SU-DHL-6 (cell line): ENCODE measurements at regions not wholly inside any gene's neighbourhood (a gene's known extent, or its start where the extent isn't known, plus 50 kb on each side); places are given as distances from the start of the nearest gene placed in this dataset.

Experiments used
- EZH2phosphoT487 ChIP-seq: fragments of 200-600 bp; sonication (generic), shearing (Covaris generic); conservative IDR thresholded peaks from 2 replicates; pipeline ENCODE4 v1.6.1; 2018; ENCODE audit warnings: mild to moderate bottlenecking, antibody characterized with exemption, low read length, moderate library complexity, mixed read lengths
- TF ChIP-seq, protein P1 (sequence below): fragments of 200-600 bp; sonication (generic); IDR thresholded peaks from one replicate; pipeline ENCODE4 v1.5.1; 2017; ENCODE audit warnings: antibody characterized with exemption, mild to moderate bottlenecking, low read length, moderate library complexity; ENCODE audit not compliant: insufficient read depth, poor library complexity, severe bottlenecking

- no peak for TF ChIP-seq EZH2phosphoT487
- TF ChIP-seq, protein P1, sequence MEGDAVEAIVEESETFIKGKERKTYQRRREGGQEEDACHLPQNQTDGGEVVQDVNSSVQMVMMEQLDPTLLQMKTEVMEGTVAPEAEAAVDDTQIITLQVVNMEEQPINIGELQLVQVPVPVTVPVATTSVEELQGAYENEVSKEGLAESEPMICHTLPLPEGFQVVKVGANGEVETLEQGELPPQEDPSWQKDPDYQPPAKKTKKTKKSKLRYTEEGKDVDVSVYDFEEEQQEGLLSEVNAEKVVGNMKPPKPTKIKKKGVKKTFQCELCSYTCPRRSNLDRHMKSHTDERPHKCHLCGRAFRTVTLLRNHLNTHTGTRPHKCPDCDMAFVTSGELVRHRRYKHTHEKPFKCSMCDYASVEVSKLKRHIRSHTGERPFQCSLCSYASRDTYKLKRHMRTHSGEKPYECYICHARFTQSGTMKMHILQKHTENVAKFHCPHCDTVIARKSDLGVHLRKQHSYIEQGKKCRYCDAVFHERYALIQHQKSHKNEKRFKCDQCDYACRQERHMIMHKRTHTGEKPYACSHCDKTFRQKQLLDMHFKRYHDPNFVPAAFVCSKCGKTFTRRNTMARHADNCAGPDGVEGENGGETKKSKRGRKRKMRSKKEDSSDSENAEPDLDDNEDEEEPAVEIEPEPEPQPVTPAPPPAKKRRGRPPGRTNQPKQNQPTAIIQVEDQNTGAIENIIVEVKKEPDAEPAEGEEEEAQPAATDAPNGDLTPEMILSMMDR = no peak
Measured at GRCh38 chr11:95283650-95284049, 52.6 kb upstream of the SESN3 start.
